Neural progenitor cell (in vitro differentiated cells): ENCODE measurements at regions not wholly inside any gene's neighbourhood (a gene's known extent, or its start where the extent isn't known, plus 50 kb on each side); places are given as distances from the start of the nearest gene placed in this dataset.

ENCODE experiments used
- EZH2 ChIP-seq: fragments of 200-600 bp; sonication (generic); IDR thresholded peaks from 2 replicates; pipeline ENCODE4 v1.6.1; 2017; ENCODE audit warnings: antibody characterized with exemption, mild to moderate bottlenecking, moderate library complexity
- TF ChIP-seq, protein P1 (sequence below): fragments of 200-600 bp; sonication (generic); IDR thresholded peaks from 2 replicates; pipeline ENCODE4 v1.5.1; 2017; ENCODE audit warnings: antibody characterized with exemption, mild to moderate bottlenecking

GRCh38 chr4:59126159-59126558 lies 2016.0 kb upstream of the IGFBP7 start:
- TF ChIP-seq, protein P1, sequence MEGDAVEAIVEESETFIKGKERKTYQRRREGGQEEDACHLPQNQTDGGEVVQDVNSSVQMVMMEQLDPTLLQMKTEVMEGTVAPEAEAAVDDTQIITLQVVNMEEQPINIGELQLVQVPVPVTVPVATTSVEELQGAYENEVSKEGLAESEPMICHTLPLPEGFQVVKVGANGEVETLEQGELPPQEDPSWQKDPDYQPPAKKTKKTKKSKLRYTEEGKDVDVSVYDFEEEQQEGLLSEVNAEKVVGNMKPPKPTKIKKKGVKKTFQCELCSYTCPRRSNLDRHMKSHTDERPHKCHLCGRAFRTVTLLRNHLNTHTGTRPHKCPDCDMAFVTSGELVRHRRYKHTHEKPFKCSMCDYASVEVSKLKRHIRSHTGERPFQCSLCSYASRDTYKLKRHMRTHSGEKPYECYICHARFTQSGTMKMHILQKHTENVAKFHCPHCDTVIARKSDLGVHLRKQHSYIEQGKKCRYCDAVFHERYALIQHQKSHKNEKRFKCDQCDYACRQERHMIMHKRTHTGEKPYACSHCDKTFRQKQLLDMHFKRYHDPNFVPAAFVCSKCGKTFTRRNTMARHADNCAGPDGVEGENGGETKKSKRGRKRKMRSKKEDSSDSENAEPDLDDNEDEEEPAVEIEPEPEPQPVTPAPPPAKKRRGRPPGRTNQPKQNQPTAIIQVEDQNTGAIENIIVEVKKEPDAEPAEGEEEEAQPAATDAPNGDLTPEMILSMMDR: no peak
- no peak for TF ChIP-seq EZH2
